HG02798 (cell line): ENCODE measurements at regions not wholly inside any gene's neighbourhood (a gene's known extent, or its start where the extent isn't known, plus 50 kb on each side); places are given as distances from the start of the nearest gene placed in this dataset.
A peak's percentile ranks its signal among the peaks of the same experiment; 100 is the strongest.

ENCODE experiments used
- ATAC-seq: cut with Tn5 transposase; IDR thresholded peaks from one replicate; pipeline ENCODE4 v1.9.1; 2021; ENCODE audit warnings: mild to moderate bottlenecking; ENCODE audit not compliant: unreplicated experiment, poor library complexity

GRCh38 chr2:220228310-220229006 lies 601.0 kb downstream of the SLC4A3 start:
- no peak for ATAC-seq

DNA sequence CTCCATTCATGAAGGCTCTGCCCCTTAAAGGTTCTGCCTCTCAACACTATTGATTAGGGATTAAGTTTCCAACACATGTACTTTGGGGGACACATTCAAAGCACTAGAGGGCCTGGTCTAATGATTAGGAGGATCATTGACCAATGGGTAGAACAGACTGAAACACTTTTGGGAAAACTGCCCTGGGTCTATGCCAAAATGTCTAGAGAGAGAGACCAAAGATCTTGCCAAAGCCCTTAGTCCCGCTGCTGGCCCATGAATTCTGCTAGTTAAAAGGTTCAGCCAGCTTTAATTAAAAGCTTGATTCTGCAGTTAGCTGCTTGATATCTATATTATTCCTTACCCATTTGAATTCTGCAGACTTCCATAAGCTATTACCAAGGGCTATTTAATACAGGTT lies 613.2 kb downstream of the SLC4A3 start:
- ATAC-seq, result no peak

GRCh38 chr2:220241423-220241822 lies 614.0 kb downstream of the SLC4A3 start:
- ATAC-seq, result no peak

- ATAC-seq, result no peak
Observed at GRCh38 chr2:220243571-220243970, 616.1 kb downstream of the SLC4A3 start.

- ATAC-seq, result no peak
Observed at GRCh38 chr2:220246386-220246785, 619.0 kb downstream of the SLC4A3 start.

DNA sequence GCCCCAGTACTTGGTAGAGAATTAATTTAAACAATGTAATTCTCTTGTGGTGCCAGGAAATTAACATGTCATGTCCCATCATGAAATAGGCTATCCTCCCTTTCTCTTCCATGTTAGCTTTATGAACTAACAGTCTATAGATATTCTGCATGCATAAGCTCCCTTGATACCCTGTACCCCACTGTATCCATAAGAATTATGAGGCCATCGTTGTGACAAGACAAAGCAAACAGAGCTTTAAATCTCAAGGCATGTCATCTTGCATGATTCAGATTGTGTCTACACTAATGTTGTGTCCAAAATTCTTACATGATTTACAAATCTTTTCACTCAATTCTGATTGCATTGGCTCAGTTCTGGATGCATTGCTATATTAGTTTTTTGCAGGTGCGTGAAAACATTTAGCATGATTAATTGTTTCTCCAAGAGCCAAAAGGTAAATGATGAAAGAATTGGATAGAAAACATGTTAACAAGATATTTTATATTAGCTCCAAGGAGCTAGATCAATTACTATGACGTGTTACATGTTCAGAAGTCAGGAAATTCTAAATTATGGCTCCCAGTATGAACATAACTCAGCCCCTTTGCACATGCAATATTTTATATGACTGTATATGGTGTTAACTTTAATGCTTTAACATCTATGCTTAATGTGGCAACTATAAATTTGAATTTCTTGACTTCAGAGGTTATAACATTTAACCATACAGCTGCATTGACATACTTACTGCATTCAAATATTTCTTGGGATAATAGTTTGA lies 620.3 kb downstream of the SLC4A3 start:
- no peak for ATAC-seq

DNA sequence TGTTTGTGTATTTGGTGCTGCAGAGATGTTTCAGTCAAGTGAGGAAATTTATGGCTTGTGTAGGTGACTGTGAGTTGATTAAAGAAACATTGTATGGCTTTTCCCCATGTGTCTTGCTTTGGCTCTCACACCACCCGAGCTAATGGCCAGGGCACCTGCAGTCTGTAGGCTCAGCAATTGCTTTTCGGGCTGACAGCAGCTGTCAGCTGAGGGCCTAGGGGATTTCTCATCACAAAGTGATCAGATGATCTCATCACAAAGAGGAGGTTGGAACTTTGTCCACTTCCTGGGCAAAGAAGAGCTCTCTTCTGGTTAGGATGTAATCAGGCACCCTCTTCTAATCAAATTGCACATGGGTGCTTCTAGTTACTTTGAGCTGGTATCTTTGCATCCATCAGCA lies 632.2 kb downstream of the SLC4A3 start:
- peak; percentile 43 for ATAC-seq

GRCh38 chr2:220263300-220263699 lies 635.9 kb downstream of the SLC4A3 start:
- ATAC-seq, result no peak

DNA sequence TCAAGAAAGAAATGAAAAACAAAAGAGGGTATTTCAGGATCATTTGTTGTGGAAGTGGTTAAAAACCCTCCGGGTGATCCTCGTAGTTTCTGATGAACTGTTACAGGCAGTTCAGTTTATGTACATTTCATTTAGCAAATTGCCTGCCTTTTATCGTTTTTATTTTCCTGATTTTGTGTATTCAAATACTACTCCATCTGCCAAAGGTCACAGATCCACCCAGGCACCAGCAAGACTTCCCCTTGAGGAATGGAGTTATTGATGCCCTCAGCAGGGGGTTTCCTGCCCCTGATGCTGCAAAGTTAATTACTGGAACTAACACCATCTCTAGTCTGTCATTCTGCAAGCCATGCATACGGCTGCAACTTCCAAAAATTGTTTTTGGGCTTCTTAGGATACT lies 641.9 kb downstream of the SLC4A3 start:
- no peak for ATAC-seq

DNA sequence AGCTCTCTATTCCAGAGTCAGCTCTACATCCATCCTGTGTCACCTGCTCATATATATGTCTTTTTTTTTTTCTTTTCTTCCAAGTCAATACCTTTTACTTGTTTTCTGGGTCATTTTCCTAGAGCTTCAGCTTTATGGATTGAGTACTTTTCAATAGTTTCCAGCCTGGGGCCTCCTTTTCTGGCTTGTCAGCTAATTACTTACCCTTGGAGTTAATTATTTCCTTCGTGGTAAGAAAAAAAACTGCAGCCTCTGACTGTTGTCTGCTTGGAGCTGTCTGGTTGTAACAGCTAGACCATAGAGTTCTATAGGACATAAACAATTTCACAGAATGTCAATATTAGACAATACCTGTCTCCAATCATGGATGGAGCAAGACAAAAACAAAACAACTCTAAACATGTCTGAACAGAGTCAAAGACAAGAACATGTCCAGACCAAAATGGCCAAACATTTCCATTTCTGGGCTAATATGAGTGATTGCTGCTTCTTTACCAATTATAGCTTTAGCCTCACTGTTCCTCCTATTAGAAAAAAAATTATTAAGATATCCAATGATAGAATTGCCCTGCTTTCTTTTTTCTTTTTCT lies 643.1 kb downstream of the SLC4A3 start:
- ATAC-seq, result no peak

GRCh38 chr2:220272656-220273055 lies 645.2 kb downstream of the SLC4A3 start:
- ATAC-seq, result no peak

DNA sequence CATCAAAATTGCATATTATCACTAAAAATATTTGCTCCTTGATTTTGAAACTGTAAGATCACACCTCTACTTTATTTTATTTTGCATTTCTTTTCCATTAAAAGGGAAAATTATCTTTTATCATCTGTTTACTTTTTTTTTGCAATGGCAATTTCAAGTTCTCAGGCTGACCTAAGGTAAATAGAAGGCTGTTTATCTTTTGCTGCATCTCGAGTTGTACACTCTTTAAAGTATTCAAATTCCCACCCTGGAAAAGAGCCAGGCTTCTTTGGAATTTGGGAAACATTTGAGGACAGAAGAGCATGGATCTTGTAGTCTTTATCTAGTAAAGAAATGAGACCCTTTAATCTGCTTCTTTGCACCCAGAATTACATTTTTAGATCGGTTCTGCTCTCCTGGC lies 645.7 kb downstream of the SLC4A3 start:
- ATAC-seq, result no peak

DNA sequence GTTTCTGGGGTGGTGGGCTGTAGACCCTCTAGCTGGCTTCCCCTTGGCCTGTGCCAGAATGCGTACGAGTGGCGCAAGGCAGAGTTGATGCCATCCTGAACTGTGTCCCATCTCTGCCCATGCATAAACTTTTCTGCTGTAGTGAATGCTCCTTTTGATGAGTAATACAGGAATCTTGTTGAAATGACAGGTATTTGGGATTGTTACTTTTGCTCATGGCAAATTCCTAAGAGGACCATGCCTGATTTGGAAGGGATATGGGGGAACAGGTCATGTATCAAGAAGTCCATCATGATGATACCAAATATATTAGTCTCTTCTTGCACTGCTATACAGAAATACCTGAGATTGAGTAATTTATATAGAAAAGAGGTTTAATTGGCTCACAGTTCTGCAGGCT lies 648.0 kb downstream of the SLC4A3 start:
- no peak for ATAC-seq

- no peak for ATAC-seq
Observed at GRCh38 chr2:220276741-220277444, 649.5 kb downstream of the SLC4A3 start.

- ATAC-seq, result no peak
Observed at GRCh38 chr2:220277445-220277975, 650.1 kb downstream of the SLC4A3 start.

GRCh38 chr2:220278022-220278421 lies 650.6 kb downstream of the SLC4A3 start:
- no peak for ATAC-seq

DNA sequence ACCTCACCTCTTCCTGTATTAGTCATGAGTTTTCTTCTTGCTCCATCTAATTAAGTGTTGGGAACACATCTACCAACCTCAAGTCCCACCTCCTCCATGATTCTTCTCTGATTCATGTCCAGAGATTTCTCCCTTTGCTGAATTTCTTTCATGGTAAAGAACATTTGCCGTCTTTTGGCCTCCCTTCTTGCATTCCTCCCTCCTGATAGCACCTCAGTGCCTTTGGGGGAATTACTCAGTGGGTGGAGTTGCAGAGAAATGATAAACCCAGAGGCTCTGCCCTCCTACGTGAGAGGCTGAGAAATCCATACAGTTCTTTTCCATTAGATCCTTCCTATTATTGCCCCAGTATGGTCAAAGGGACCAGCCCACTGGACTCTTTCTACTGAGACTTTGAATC lies 651.9 kb downstream of the SLC4A3 start:
- ATAC-seq, result no peak

GRCh38 chr2:220279840-220280239 lies 652.4 kb downstream of the SLC4A3 start:
- ATAC-seq, result no peak

DNA sequence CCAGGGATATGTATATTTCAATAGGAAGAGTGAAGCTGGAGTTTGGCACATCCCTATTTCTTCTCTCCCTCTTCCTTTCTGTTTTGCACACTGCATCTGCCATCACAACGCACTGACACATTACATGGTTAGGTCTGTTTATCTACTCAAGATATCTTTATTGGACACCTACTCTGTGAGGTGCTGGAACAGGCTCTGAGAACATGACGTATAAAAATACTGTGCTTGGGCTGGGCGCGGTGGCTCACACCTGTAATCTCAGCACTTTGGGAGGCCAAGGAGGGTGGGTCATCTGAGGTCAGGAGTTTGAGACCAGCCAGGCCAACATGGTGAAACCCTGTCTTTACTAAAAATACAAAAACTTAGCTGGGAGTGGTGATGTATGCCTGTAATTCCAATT lies 653.3 kb downstream of the SLC4A3 start:
- no peak for ATAC-seq

DNA sequence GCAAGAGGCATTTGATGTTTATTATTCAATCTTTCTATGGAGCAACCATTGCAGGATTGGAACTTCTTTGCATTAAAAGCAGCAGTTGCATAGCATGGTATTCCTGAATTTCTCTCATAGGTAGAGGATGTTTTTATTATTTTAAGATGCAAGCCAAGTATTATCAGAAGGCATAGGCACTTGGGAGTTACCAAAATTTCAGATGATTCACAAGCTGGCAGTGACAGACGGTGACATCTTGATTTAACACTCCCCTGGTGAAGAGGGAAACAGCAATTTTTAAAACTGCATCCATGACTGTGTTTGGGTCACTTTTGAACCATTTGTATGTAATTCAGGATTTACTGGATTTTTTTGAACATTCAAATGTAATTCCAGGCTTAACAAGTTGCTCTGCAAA lies 654.3 kb downstream of the SLC4A3 start:
- no peak for ATAC-seq

DNA sequence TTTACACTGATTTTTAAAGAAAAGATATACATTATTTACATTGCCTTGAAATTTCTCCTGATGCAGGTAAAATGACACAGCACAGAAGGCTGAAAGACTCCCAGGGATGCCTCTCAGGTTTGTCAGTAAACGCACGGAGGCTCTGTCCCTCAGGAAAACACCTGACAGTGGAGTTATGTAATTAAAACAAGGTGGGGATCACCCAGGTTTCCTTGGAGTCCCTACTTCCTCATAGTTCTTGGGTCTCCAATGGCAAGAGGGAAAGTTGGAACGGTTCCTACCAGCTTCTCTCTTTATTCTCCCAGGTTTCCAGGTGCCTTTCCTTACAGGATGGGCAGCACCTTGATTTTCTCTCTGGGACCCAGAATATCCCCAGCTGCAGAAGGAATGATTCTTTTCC lies 654.8 kb downstream of the SLC4A3 start:
- no peak for ATAC-seq
